ENCODE measurements at regions not wholly inside any gene's neighbourhood (a gene's known extent, or its start where the extent isn't known, plus 50 kb on each side); places are given as distances from the start of the nearest gene placed in this dataset.

GRCh38 chr1:177443003-177443402 lies 272.2 kb downstream of the BRINP2 start:
- no peak overlapping the region for H3K4me3 ChIP-seq (ENCODE audit: low read depth, poor library complexity, severe bottlenecking)
- 52 to 57% methylated on average over 3 of the region's 3 CpGs for WGBS, 2 donors
- TF ChIP-seq CTCF (IDR thresholded peaks at IDR 0.05) (no peak), POLR2A (IDR thresholded peaks at IDR 0.05) (no peak)
- DNase-seq (ENCODE audit: low spot score in 2 of 2) = no peak
- intact Hi-C loops (cut with DNase I; ENCODE audit: low total_unique reads) = no loop called here

GRCh38 chr1:177442584-177442983 lies 271.8 kb downstream of the BRINP2 start:
- TF ChIP-seq CTCF (IDR thresholded peaks at IDR 0.05) = no peak
- TF ChIP-seq POLR2A (IDR thresholded peaks at IDR 0.05) = no peak
- H3K4me3 ChIP-seq (ENCODE audit: low read depth, poor library complexity, severe bottlenecking) = no peak overlapping the region
- 23 to 37% methylated on average over 6 of the region's 6 CpGs for WGBS, 2 donors
- DNase-seq (ENCODE audit: low spot score in 2 of 2) = no peak
- intact Hi-C loops (cut with DNase I; ENCODE audit: low total_unique reads) = no loop called here

GRCh38 chr1:177441281-177441680 lies 270.5 kb downstream of the BRINP2 start:
- no peak for DNase-seq (ENCODE audit: low spot score in 2 of 2)
- no peak for TF ChIP-seq POLR2A (IDR thresholded peaks at IDR 0.05)
- TF ChIP-seq CTCF (IDR thresholded peaks at IDR 0.05) = no peak
- intact Hi-C loops (cut with DNase I; ENCODE audit: low total_unique reads) = no loop called here
- H3K4me3 ChIP-seq (ENCODE audit: low read depth, poor library complexity, severe bottlenecking) = no peak overlapping the region
- 79 to 81% methylated on average over 1 of the region's 1 CpG for WGBS, 2 donors

GRCh38 chr1:177440821-177441220 lies 270.1 kb downstream of the BRINP2 start:
- intact Hi-C loops (cut with DNase I; ENCODE audit: low total_unique reads) = no loop called here
- 78 to 86% methylated on average over 4 of the region's 4 CpGs for WGBS, 2 donors
- no peak for TF ChIP-seq POLR2A (IDR thresholded peaks at IDR 0.05)
- TF ChIP-seq CTCF (IDR thresholded peaks at IDR 0.05) = no peak
- DNase-seq (ENCODE audit: low spot score in 2 of 2) = no peak
- H3K4me3 ChIP-seq (ENCODE audit: low read depth, poor library complexity, severe bottlenecking) = no peak overlapping the region

- no peak overlapping the region for H3K4me3 ChIP-seq (ENCODE audit: low read depth, poor library complexity, severe bottlenecking)
- intact Hi-C loops (cut with DNase I; ENCODE audit: low total_unique reads) = no loop called here
- TF ChIP-seq POLR2A (IDR thresholded peaks at IDR 0.05) (no peak), CTCF (IDR thresholded peaks at IDR 0.05) (no peak)
- no peak for DNase-seq (ENCODE audit: low spot score in 2 of 2)
Measured at GRCh38 chr1:177439301-177439700, 268.5 kb downstream of the BRINP2 start.

- intact Hi-C loops (cut with DNase I; ENCODE audit: low total_unique reads) = no loop called here
- 47 to 62% methylated on average over 1 of the region's 1 CpG for WGBS, 2 donors
Measured at GRCh38 chr1:177435364-177435763, 264.6 kb downstream of the BRINP2 start.

More at GRCh38 chr1:177435364-177435763, 264.6 kb downstream of the BRINP2 start:
- TF ChIP-seq POLR2A (IDR thresholded peaks at IDR 0.05) (no peak), CTCF (IDR thresholded peaks at IDR 0.05) (no peak)
- H3K4me3 ChIP-seq (ENCODE audit: low read depth, poor library complexity, severe bottlenecking) = no peak overlapping the region
- DNase-seq (ENCODE audit: low spot score in 2 of 2) = no peak
